G401 (cell line): ENCODE measurements at regions not wholly inside any gene's neighbourhood (a gene's known extent, or its start where the extent isn't known, plus 50 kb on each side); places are given as distances from the start of the nearest gene placed in this dataset.
"Not testable (repeated sequence)": the region's sequence is repeated elsewhere in the genome, so short reads cannot be mapped to it uniquely, and the experiment has no call there.

Source experiments
- DNase-seq: peaks from one replicate; pipeline ENCODE4 v3.0.0-alpha.2; 2015; ENCODE audit warnings: low spot score
- in situ Hi-C: cut with HindIII; loops from 2 replicates; pipeline ENCODE4 v1.10.0; 2016; ENCODE audit warnings: low sequenced_read_pairs, mixed read lengths

- in situ Hi-C loops = no loop called here
- peak; percentile 15 for DNase-seq
Observed at GRCh38 chr3:177610686-177611633, 413.7 kb upstream of the TBL1XR1 start.

GRCh38 chr3:177611752-177612334, 414.6 kb upstream of the TBL1XR1 start:
- DNase-seq = no peak
- in situ Hi-C loops = no loop called here

- in situ Hi-C loops = no loop called here
- no peak for DNase-seq
Observed at GRCh38 chr3:177613901-177614300, 416.6 kb upstream of the TBL1XR1 start.

GRCh38 chr3:177615015-177615414, 417.7 kb upstream of the TBL1XR1 start:
- in situ Hi-C loops = no loop called here
- DNase-seq = no peak

GRCh38 chr3:177618873-177619733, 421.8 kb upstream of the TBL1XR1 start:
- peak; percentile 53 for DNase-seq
- in situ Hi-C loops = no loop called here

- in situ Hi-C loops = no loop called here
- DNase-seq = no peak
Observed at GRCh38 chr3:177620073-177620472, 422.8 kb upstream of the TBL1XR1 start.

GRCh38 chr3:177622520-177622919, 425.2 kb upstream of the TBL1XR1 start:
- DNase-seq = no peak
- in situ Hi-C loops = no loop called here

- DNase-seq = no peak
- in situ Hi-C loops = no loop called here
Observed at GRCh38 chr3:177622982-177623617, 425.8 kb upstream of the TBL1XR1 start.

- DNase-seq = no peak
- in situ Hi-C loops = no loop called here
Observed at GRCh38 chr3:177624528-177625495, 427.5 kb upstream of the TBL1XR1 start.

- in situ Hi-C loops = no loop called here
- peak; percentile 16 for DNase-seq
Observed at GRCh38 chr3:177626045-177626444, 428.8 kb upstream of the TBL1XR1 start.

GRCh38 chr3:177628095-177628719, 430.9 kb upstream of the TBL1XR1 start:
- in situ Hi-C loops, DNase-seq: not testable (repeated sequence)

- no peak for DNase-seq
- in situ Hi-C loops = no loop called here
Observed at GRCh38 chr3:177629276-177629675, 432.0 kb upstream of the TBL1XR1 start.

- in situ Hi-C loops = no loop called here
- no peak for DNase-seq
Observed at GRCh38 chr3:177633671-177634207, 436.5 kb upstream of the TBL1XR1 start.

- in situ Hi-C loops = not testable (repeated sequence)
Observed at GRCh38 chr3:177635601-177636106, 438.4 kb upstream of the TBL1XR1 start.

GRCh38 chr3:177640319-177640965, 443.2 kb upstream of the TBL1XR1 start:
- DNase-seq = no peak
- in situ Hi-C loops = no loop called here

More at GRCh38 chr3:177635601-177636106, 438.4 kb upstream of the TBL1XR1 start:
- DNase-seq = not testable (repeated sequence)

GRCh38 chr3:177641206-177641605, 443.9 kb upstream of the TBL1XR1 start:
- in situ Hi-C loops = no loop called here
- DNase-seq = no peak
